Lower lobe of right lung (tissue), 2 donors: ENCODE measurements at regions not wholly inside any gene's neighbourhood (a gene's known extent, or its start where the extent isn't known, plus 50 kb on each side); places are given as distances from the start of the nearest gene placed in this dataset.

Experiments used
- ATAC-seq, 2 donors: fragments of 200-7000 bp; cut with Tn5 transposase; one replicate each; pipeline ENCODE4 v1.9.1; 2020 to 2022; ENCODE audit warnings: mild to moderate bottlenecking in 2 of 2, moderate library complexity in 2 of 2
- DNase-seq: peaks from one replicate; pipeline ENCODE4 v3.0.0-alpha.2; 2020
- H3K27ac ChIP-seq: fragments of 200-600 bp; one replicate; pipeline ENCODE4 v1.8.0; 2022
- H3K27me3 ChIP-seq: fragments of 200-600 bp; one replicate; pipeline ENCODE4 v1.8.0; 2022; ENCODE audit warnings: low read depth
- H3K36me3 ChIP-seq: fragments of 200-600 bp; one replicate; pipeline ENCODE4 v1.8.0; 2022; ENCODE audit warnings: mild to moderate bottlenecking
- H3K4me1 ChIP-seq: fragments of 200-600 bp; one replicate; pipeline ENCODE4 v1.8.0; 2022
- H3K4me3 ChIP-seq: fragments of 200-600 bp; one replicate; pipeline ENCODE4 v1.8.0; 2022; ENCODE audit warnings: mild to moderate bottlenecking
- H3K9me3 ChIP-seq: fragments of 200-600 bp; one replicate; pipeline ENCODE4 v1.8.0; 2022
- CTCF ChIP-seq: fragments of 200-600 bp; IDR thresholded peaks from one replicate; pipeline ENCODE4 v1.8.0; 2022; ENCODE audit warnings: antibody characterized with exemption, mild to moderate bottlenecking
- intact Hi-C: fragments of 100-400 bp; cut with DNase I; formaldehyde crosslinking; loops from one replicate; pipeline ENCODE4 v1.11.0; 2022
- donor health status: DM: no; HTN: yes; CAD: no; lungs with severe emphysema.

- no peak for ATAC-seq
- no peaks in the 10 kb centered on the region for H3K27me3 ChIP-seq
- DNase-seq, result peak; percentile 10
- H3K4me1 ChIP-seq, result peaks cover 19% of the 10 kb centered on the region
- no peak for TF ChIP-seq CTCF
- H3K4me3 ChIP-seq, result no peak overlapping the region
- no peaks in the 10 kb centered on the region for H3K36me3 ChIP-seq
- intact Hi-C loops, result no loop called here
- H3K27ac ChIP-seq, result no peak overlapping the region
- no peaks in the 10 kb centered on the region for H3K9me3 ChIP-seq
Measured at GRCh38 chr11:71201936-71202597, 50.3 kb downstream of the SHANK2 start.

GRCh38 chr11:71201231-71201630 lies 51.1 kb downstream of the SHANK2 start:
- H3K4me1 ChIP-seq, result peaks cover 12% of the 10 kb centered on the region
- H3K4me3 ChIP-seq, result no peak overlapping the region
- no peak for TF ChIP-seq CTCF
- no peaks in the 10 kb centered on the region for H3K27me3 ChIP-seq
- DNase-seq (peak; percentile 33), ATAC-seq (no peak)
- H3K36me3 ChIP-seq, result no peaks in the 10 kb centered on the region
- no peaks in the 10 kb centered on the region for H3K9me3 ChIP-seq
- intact Hi-C loops, result no loop called here
- H3K27ac ChIP-seq, result no peak overlapping the region

GRCh38 chr11:71200761-71201160 lies 51.6 kb downstream of the SHANK2 start:
- TF ChIP-seq CTCF, result no peak
- intact Hi-C loops, result no loop called here
- ATAC-seq (no peak), DNase-seq (peak; percentile 20)
- Histone ChIP-seq H3K36me3 (no peaks in the 10 kb centered on the region), H3K4me1 (peaks cover 7% of the 10 kb centered on the region), H3K4me3 (no peak overlapping the region), H3K27me3 (no peaks in the 10 kb centered on the region), H3K27ac (no peak overlapping the region), H3K9me3 (no peaks in the 10 kb centered on the region)

GRCh38 chr11:71200172-71200716 lies 52.1 kb downstream of the SHANK2 start:
- TF ChIP-seq CTCF, result no peak
- Histone ChIP-seq H3K27me3 (no peaks in the 10 kb centered on the region), H3K4me1 (peaks cover 2% of the 10 kb centered on the region), H3K9me3 (no peaks in the 10 kb centered on the region), H3K27ac (no peak overlapping the region), H3K4me3 (no peak overlapping the region), H3K36me3 (no peaks in the 10 kb centered on the region)
- ATAC-seq (no peak), DNase-seq (no peak)
- intact Hi-C loops, result no loop called here

- no peak for TF ChIP-seq CTCF
- no peak overlapping the region for H3K27ac ChIP-seq
- DNase-seq, result peak; percentile 40
- no peaks in the 10 kb centered on the region for H3K36me3 ChIP-seq
- H3K27me3 ChIP-seq, result no peaks in the 10 kb centered on the region
- no peaks in the 10 kb centered on the region for H3K9me3 ChIP-seq
- no peak for ATAC-seq
- H3K4me3 ChIP-seq, result no peak overlapping the region
- no peaks in the 10 kb centered on the region for H3K4me1 ChIP-seq
- intact Hi-C loops, result no loop called here
Measured at GRCh38 chr11:71199226-71199820, 53.1 kb downstream of the SHANK2 start.
